Ectodermal cell (in vitro differentiated cells): ENCODE measurements at regions not wholly inside any gene's neighbourhood (a gene's known extent, or its start where the extent isn't known, plus 50 kb on each side); places are given as distances from the start of the nearest gene placed in this dataset.
"Not testable (repeated sequence)": the region's sequence is repeated elsewhere in the genome, so short reads cannot be mapped to it uniquely, and the experiment has no call there.

Experiments used
- H3K27ac ChIP-seq: 2 replicates; pipeline ENCODE4 v1.7.0; 2013; ENCODE audit warnings: mild to moderate bottlenecking, low read depth, low read length; ENCODE audit not compliant: insufficient read depth, poor library complexity, severe bottlenecking
- H3K27me3 ChIP-seq: 2 replicates; pipeline ENCODE4 v1.7.0; 2013; ENCODE audit warnings: mild to moderate bottlenecking, low read length; ENCODE audit not compliant: insufficient read depth, control insufficient read depth, poor library complexity, severe bottlenecking
- H3K36me3 ChIP-seq: one replicate; pipeline ENCODE4 v1.7.0; 2013; ENCODE audit warnings: low read length; ENCODE audit not compliant: control insufficient read depth, insufficient read depth
- H3K4me1 ChIP-seq: one replicate; pipeline ENCODE4 v1.7.0; 2013; ENCODE audit warnings: low read length; ENCODE audit not compliant: control insufficient read depth, insufficient read depth
- H3K4me3 ChIP-seq: 2 replicates; pipeline ENCODE4 v1.7.0; 2013; ENCODE audit warnings: low read depth, low read length, control low read depth; ENCODE audit not compliant: insufficient read depth
- H3K9me3 ChIP-seq: 2 replicates; pipeline ENCODE4 v1.7.0; 2013; ENCODE audit warnings: mild to moderate bottlenecking, low read length, moderate library complexity; ENCODE audit not compliant: control insufficient read depth
- WGBS, 2 experiments: methylation state at CpG; one replicate each; pipeline ENCODE4 v1.1.7; 2013; ENCODE audit warnings: missing lambda C conversion rate in 2 of 2; 5-methylcytosine and 5-hydroxymethylcytosine counted together

GRCh38 chr16:13336335-13336734, 434.9 kb downstream of the SHISA9 start:
- no peak overlapping the region for H3K4me3 ChIP-seq
- H3K27ac ChIP-seq: no peak overlapping the region
- H3K27me3 ChIP-seq: no peaks in the 10 kb centered on the region
- H3K4me1 ChIP-seq: peaks cover 3% of the 10 kb centered on the region
- no peaks in the 10 kb centered on the region for H3K9me3 ChIP-seq
- 88% methylated on average over 1 of the region's 1 CpG; no CpG with 5 or more reads in 1 of the 2 experiments for WGBS, 2 experiments
- no peaks in the 10 kb centered on the region for H3K36me3 ChIP-seq

- 61 to 66% methylated on average over 6 of the region's 6 CpGs for WGBS, 2 experiments
- H3K9me3 ChIP-seq, H3K27me3 ChIP-seq, H3K36me3 ChIP-seq, H3K4me1 ChIP-seq, H3K27ac ChIP-seq, H3K4me3 ChIP-seq: not testable (repeated sequence)
Observed at GRCh38 chr16:13336907-13337881, 435.8 kb downstream of the SHISA9 start.

GRCh38 chr16:13338044-13338443, 436.6 kb downstream of the SHISA9 start:
- H3K27me3 ChIP-seq: no peaks in the 10 kb centered on the region
- H3K4me1 ChIP-seq: no peaks in the 10 kb centered on the region
- no peaks in the 10 kb centered on the region for H3K9me3 ChIP-seq
- 90 to 97% methylated on average over 3 of the region's 3 CpGs for WGBS, 2 experiments
- no peaks in the 10 kb centered on the region for H3K36me3 ChIP-seq
- no peak overlapping the region for H3K27ac ChIP-seq
- no peak overlapping the region for H3K4me3 ChIP-seq

GRCh38 chr16:13342675-13343074, 441.3 kb downstream of the SHISA9 start:
- Histone ChIP-seq H3K4me1 (no peaks in the 10 kb centered on the region), H3K4me3 (no peak overlapping the region), H3K36me3 (no peaks in the 10 kb centered on the region), H3K27ac (no peak overlapping the region), H3K9me3 (no peaks in the 10 kb centered on the region), H3K27me3 (no peaks in the 10 kb centered on the region)
- WGBS, 2 experiments: 82 to 83% methylated on average over 3 of the region's 3 CpGs

- Histone ChIP-seq H3K9me3 (no peaks in the 10 kb centered on the region), H3K36me3 (no peaks in the 10 kb centered on the region), H3K4me3 (no peak overlapping the region), H3K4me1 (no peaks in the 10 kb centered on the region), H3K27ac (no peak overlapping the region), H3K27me3 (no peaks in the 10 kb centered on the region)
- 91 to 98% methylated on average over 2 of the region's 2 CpGs for WGBS, 2 experiments
Observed at GRCh38 chr16:13344001-13344400, 442.6 kb downstream of the SHISA9 start.

- no peak overlapping the region for H3K27ac ChIP-seq
- no peak overlapping the region for H3K4me3 ChIP-seq
- no peaks in the 10 kb centered on the region for H3K36me3 ChIP-seq
- H3K27me3 ChIP-seq: no peaks in the 10 kb centered on the region
- no peaks in the 10 kb centered on the region for H3K9me3 ChIP-seq
- no peaks in the 10 kb centered on the region for H3K4me1 ChIP-seq
- WGBS, 2 experiments: 93 to 97% methylated on average over 6 of the region's 6 CpGs
Observed at GRCh38 chr16:13348416-13348815, 447.0 kb downstream of the SHISA9 start.

- H3K4me3 ChIP-seq: no peak overlapping the region
- no peaks in the 10 kb centered on the region for H3K4me1 ChIP-seq
- WGBS, 2 experiments: 94 to 97% methylated on average over 4 of the region's 4 CpGs
- no peaks in the 10 kb centered on the region for H3K36me3 ChIP-seq
- no peak overlapping the region for H3K27ac ChIP-seq
- H3K27me3 ChIP-seq: no peaks in the 10 kb centered on the region
- no peaks in the 10 kb centered on the region for H3K9me3 ChIP-seq
Observed at GRCh38 chr16:13350000-13350399, 448.6 kb downstream of the SHISA9 start.

GRCh38 chr16:13351181-13351580, 449.8 kb downstream of the SHISA9 start:
- H3K9me3 ChIP-seq: no peaks in the 10 kb centered on the region
- no peak overlapping the region for H3K27ac ChIP-seq
- H3K27me3 ChIP-seq: no peaks in the 10 kb centered on the region
- WGBS, 2 experiments: 88 to 89% methylated on average over 6 of the region's 6 CpGs
- no peak overlapping the region for H3K4me3 ChIP-seq
- H3K4me1 ChIP-seq: no peaks in the 10 kb centered on the region
- H3K36me3 ChIP-seq: no peaks in the 10 kb centered on the region

- Histone ChIP-seq H3K4me1 (no peaks in the 10 kb centered on the region), H3K36me3 (no peaks in the 10 kb centered on the region), H3K4me3 (no peak overlapping the region), H3K27ac (no peak overlapping the region), H3K9me3 (no peaks in the 10 kb centered on the region), H3K27me3 (no peaks in the 10 kb centered on the region)
- WGBS, 2 experiments: 73 to 83% methylated on average over 4 of the region's 4 CpGs
Observed at GRCh38 chr16:13351601-13352217, 450.3 kb downstream of the SHISA9 start.

- not testable (repeated sequence) for H3K4me3 ChIP-seq, H3K36me3 ChIP-seq, H3K27me3 ChIP-seq, H3K4me1 ChIP-seq, H3K27ac ChIP-seq, H3K9me3 ChIP-seq
- 52 to 54% methylated on average over 7 of the region's 7 CpGs for WGBS, 2 experiments
Observed at GRCh38 chr16:13352796-13353195, 451.4 kb downstream of the SHISA9 start.
